GM21529 (cell line): ENCODE measurements at regions not wholly inside any gene's neighbourhood (a gene's known extent, or its start where the extent isn't known, plus 50 kb on each side); places are given as distances from the start of the nearest gene placed in this dataset.

Experiments used
- ATAC-seq: cut with Tn5 transposase; IDR thresholded peaks from one replicate; pipeline ENCODE4 v1.9.1; 2021; ENCODE audit not compliant: unreplicated experiment

- ATAC-seq = no peak
These were observed 122.2 kb upstream of the PTPN1 start for GRCh38 chr20:50387996-50388332.

- no peak for ATAC-seq
These were observed 121.3 kb upstream of the PTPN1 start for GRCh38 chr20:50388733-50389437.

GRCh38 chr20:50389438-50389807 is 120.8 kb upstream of the PTPN1 start:
- no peak for ATAC-seq

- no peak for ATAC-seq
These were observed 120.1 kb upstream of the PTPN1 start for GRCh38 chr20:50389808-50390684.

GRCh38 chr20:50390685-50391443 is 119.3 kb upstream of the PTPN1 start:
- ATAC-seq = no peak

GRCh38 chr20:50391444-50392137 is 118.6 kb upstream of the PTPN1 start:
- no peak for ATAC-seq

- no peak for ATAC-seq
These were observed 117.9 kb upstream of the PTPN1 start for GRCh38 chr20:50392138-50392866.

- ATAC-seq = no peak
These were observed 116.9 kb upstream of the PTPN1 start for GRCh38 chr20:50393242-50393641.

GRCh38 chr20:50393990-50394561 is 116.1 kb upstream of the PTPN1 start:
- no peak for ATAC-seq

- no peak for ATAC-seq
These were observed 115.6 kb upstream of the PTPN1 start for GRCh38 chr20:50394569-50394968.

GRCh38 chr20:50395251-50395729 is 114.9 kb upstream of the PTPN1 start:
- ATAC-seq = no peak

GRCh38 chr20:50395914-50396488 is 114.2 kb upstream of the PTPN1 start:
- ATAC-seq = no peak

- ATAC-seq = no peak
These were observed 113.6 kb upstream of the PTPN1 start for GRCh38 chr20:50396623-50397022.

GRCh38 chr20:50397058-50397457 is 113.1 kb upstream of the PTPN1 start:
- ATAC-seq = no peak

- no peak for ATAC-seq
These were observed 112.1 kb upstream of the PTPN1 start for GRCh38 chr20:50398064-50398463.

GRCh38 chr20:50398471-50398820 is 111.7 kb upstream of the PTPN1 start:
- ATAC-seq = no peak

- no peak for ATAC-seq
These were observed 111.2 kb upstream of the PTPN1 start for GRCh38 chr20:50398821-50399554.

- no peak for ATAC-seq
These were observed 110.6 kb upstream of the PTPN1 start for GRCh38 chr20:50399555-50399916.
